ENCODE measurements at regions not wholly inside any gene's neighbourhood (a gene's known extent, or its start where the extent isn't known, plus 50 kb on each side); places are given as distances from the start of the nearest gene placed in this dataset.

GRCh38 chr1:115429241-115429640 is 91.2 kb upstream of the NGF start:
- TF ChIP-seq POLR2A (IDR thresholded peaks at IDR 0.05) (no peak), CTCF (IDR thresholded peaks at IDR 0.05) (no peak)
